ENCODE measurements at regions not wholly inside any gene's neighbourhood (a gene's known extent, or its start where the extent isn't known, plus 50 kb on each side); places are given as distances from the start of the nearest gene placed in this dataset.
"Not testable (repeated sequence)": the region's sequence is repeated elsewhere in the genome, so short reads cannot be mapped to it uniquely, and the experiment has no call there.

GRCh38 chr11:41519696-41520095 lies 60.2 kb upstream of the LRRC4C start:
- no peak for DNase-seq

DNA sequence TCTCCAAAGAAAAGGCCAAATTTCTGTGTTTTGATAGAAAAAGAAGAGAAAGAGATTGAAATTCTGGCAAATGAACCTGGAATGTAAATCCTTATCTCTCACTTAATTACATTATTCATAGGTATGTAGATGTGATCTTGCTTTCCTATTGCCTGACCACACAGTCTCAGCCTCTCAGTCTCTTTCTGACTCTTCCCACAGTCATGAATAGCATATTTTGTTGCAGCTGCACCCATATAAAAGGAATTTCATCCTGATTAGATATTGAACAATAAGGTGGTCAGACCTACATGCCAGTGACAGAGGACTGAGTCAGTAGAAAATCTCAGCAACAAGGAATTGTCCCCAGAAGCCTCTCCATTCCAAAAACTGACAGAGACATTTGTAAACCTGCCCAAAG lies 62.9 kb upstream of the LRRC4C start:
- DNase-seq = no peak

GRCh38 chr11:41522899-41523672 lies 63.6 kb upstream of the LRRC4C start:
- DNase-seq = no peak

DNA sequence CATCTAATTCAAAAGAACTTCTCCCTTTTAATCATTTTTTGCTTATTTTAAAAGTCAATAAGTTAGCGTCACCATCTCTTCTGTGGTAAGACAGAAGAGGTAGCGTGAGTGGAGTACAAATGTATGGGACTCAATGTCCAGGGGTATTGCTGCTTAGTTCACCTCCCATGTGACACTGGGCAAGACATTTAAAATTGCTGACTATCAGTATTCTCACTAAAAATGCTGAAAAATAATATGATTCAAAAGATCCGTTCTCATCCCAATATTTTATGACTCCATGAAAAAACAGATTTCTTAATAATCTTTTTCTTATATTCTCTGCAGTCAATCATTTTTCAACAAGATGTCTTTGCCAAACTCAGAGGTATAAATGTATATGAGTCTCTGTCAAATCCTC lies 68.1 kb upstream of the LRRC4C start:
- no peak for DNase-seq

GRCh38 chr11:41532413-41532812 lies 73.0 kb upstream of the LRRC4C start:
- DNase-seq = no peak

DNA sequence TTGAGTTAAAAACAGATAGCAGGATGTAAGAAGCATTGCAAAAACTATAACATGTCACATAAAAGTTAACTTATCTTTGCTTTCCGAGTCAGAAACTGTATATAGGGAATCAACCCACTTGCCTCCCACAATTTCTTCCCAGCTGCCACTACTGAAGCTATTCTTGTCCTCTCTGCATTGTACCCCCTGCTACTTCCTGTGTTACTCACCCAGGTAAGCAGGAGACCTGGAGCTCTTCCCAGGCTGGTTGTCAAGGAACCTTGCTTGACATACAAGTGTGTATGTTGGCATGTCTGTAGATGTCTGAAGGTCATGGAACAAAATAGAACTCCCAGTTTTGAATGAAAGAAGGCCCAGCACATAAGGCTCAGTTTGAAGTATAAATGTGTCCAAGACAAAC lies 74.3 kb upstream of the LRRC4C start:
- no peak for DNase-seq

DNA sequence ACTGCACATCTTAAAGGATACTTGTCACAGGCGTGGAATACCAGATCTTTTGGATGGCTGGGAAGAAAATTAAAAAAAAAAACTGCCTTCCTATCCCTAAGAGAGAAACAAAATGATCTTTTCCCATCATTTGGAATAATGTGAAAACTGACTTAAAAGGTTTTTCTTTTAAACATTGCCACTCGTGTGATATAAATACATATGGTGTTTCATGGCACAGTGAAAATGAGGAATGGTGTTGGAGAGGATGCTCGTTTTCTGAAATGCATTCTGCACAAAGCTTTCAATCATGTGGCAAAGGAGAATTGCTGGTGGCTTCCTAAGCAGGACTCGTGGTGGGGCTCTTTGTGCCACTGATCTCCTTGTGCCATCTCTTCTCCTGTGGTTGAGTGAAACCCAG lies 74.9 kb upstream of the LRRC4C start:
- DNase-seq = no peak

DNA sequence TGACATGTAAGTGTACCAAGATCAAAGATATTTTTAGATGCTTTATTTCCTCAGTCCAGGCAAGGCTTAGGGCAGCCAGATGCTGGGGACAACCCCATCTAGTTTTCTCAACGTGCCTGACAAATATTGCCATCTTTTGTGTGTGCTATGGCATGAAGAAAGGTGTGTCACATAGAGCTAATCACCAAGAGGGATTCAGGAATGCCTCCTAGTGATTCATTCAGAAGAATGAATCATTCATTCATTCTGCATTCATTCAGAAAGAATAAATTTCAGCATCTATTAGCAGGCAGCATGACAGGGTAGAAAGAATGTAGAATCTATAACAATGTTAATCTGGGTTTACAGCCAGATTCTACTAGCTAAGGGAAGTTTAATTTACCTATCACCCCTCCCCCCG lies 75.4 kb upstream of the LRRC4C start:
- DNase-seq = no peak

DNA sequence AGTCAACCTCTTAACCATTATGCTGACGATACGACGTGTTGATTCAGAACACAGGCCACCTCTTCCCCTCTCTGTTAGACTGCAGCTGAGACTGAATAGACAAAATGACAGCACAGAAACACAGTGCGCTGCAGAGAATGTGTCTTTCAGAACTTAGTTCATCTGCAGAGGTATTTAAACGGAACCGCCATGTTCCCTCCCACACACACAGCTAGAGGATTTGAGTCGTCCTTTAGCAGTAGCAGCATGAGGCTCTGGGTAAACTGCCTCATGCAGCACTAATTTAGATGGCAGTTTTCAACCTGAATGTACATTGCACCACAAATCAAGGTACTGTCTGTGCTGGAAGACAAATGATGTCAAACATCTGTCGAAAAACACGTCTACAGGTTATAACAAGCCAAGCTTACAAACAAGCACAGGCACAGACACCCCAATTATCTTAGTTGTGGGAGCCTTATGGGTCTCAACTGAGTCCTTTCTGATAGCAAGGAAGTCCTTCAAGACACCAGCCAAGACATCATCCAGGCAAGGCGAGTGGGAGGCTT lies 76.6 kb upstream of the LRRC4C start:
- DNase-seq = no peak

GRCh38 chr11:41544902-41545301 lies 85.5 kb upstream of the LRRC4C start:
- not testable (repeated sequence) for DNase-seq

- DNase-seq = no peak
These were observed 119.1 kb upstream of the LRRC4C start for GRCh38 chr11:41578421-41579051.

GRCh38 chr11:41579546-41579945 lies 120.1 kb upstream of the LRRC4C start:
- DNase-seq = no peak

GRCh38 chr11:41609511-41609910 lies 150.1 kb upstream of the LRRC4C start:
- DNase-seq = no peak

DNA sequence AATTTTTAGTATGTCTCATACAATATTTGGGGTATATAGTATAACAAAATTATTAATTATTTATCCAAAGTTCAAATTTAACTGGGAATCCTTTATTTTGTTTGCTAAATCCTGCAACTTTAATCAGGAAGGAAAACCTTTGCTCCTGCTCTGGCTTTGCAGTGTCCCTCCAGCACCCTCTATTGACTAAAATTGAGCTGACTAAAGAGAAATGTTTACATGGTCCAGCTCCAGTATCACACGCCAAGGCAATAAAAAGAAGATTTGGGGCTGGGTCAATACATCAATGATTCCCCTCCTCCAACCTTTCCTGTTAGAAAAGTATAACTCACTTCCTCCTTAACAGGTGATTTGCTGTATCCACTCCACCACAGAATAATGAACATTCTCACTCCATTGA lies 153.0 kb upstream of the LRRC4C start:
- no peak for DNase-seq

DNA sequence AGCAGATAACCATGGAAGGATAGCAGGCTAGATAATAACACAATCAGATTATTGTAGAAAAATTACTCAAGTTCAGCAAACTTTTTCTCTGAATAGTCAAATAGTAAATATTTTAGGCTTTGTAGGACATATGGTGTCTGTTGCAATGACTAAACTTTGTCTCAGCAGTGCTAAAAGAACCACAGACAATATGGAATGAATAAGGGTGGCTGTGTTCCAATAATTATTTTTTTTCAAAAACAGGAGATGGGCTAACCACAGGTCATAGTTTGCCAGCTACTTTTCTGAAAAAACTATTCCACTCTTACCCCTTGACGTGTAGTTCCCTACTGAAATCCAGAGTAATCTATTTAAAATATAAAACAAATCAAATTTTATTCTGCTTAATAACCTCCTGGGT lies 153.9 kb upstream of the LRRC4C start:
- no peak for DNase-seq

- DNase-seq = no peak
These were observed 163.4 kb upstream of the LRRC4C start for GRCh38 chr11:41622707-41623359.

DNA sequence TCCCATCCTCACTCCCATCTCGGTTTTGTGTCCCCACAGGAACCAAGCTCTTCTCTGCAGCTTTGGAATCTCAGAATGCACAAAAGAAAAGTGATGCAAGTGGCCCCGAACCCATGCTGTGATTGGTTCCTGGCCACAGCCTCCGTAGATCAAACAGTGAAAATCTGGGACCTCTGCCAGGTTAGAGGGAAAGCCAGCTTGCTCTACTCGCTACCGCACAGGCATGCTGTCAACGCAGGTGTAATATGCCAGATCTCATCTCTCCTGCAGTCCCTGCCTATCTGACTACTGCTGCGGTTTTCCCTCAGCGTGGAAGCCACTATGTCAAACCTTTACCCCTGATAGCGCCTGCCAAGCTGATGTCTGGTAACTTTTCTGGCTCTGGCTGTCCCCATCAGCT lies 200.5 kb upstream of the LRRC4C start:
- peak; percentile 67 for DNase-seq

DNA sequence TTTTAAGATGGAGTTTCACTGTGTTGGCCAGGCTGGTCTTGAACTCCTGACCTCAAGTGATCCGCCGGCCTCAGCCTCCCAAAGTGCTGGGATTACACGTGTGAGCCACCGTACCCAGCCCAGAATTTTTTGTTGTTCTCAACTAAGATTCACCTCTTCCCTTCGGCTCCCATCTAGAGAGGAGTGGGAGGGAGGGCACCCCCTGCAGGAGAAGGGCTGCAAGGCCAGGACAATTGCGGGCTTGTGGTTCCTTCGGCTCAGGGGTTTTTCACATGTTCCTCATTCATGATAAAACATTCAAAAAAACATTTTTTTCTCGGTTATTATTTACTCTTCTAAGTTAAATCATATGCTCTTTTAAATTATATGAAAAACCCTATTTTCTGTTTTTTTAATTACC lies 201.1 kb upstream of the LRRC4C start:
- no peak for DNase-seq

DNA sequence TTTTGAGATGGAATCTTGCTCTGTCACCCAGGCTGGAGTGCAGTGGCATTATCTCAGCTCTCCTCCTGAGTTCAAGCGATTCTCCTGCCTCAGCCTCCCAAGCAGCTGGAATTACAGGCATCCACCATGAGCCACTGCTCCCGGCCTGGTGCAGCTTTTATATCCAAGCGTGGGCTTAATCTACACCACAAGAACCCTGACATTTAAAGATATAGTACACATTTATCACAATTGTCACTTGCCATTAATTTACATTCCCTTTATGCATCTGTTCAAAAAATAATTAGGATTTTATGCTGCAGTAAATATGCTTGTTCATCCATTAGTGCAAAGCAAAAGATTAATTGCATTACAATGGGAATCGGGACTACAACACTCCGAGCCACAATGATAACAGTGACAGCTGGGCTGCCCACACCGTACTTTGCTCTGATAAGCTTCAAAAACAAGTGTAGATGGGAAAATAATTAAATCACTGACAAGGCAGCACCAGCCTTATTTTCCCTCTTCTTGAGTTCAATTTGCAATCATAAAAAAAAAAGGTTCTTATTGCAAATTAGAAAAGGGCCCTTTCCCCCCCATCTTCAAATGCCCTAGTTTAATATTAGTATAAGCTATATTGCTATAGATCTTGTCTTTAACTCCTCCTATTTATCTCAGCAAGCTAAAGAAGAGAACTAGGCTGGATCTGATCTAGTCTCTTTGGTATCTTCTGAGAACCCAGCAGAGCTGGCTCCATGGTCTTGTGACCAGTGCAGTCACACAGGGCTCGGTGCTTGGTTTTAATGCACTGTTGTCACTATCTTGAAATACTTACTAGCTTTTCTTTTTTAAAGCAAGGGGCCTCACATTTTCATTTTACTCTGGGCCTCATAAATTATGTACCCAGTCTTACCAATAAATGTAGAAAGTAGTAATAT lies 206.2 kb upstream of the LRRC4C start:
- DNase-seq = no peak

DNA sequence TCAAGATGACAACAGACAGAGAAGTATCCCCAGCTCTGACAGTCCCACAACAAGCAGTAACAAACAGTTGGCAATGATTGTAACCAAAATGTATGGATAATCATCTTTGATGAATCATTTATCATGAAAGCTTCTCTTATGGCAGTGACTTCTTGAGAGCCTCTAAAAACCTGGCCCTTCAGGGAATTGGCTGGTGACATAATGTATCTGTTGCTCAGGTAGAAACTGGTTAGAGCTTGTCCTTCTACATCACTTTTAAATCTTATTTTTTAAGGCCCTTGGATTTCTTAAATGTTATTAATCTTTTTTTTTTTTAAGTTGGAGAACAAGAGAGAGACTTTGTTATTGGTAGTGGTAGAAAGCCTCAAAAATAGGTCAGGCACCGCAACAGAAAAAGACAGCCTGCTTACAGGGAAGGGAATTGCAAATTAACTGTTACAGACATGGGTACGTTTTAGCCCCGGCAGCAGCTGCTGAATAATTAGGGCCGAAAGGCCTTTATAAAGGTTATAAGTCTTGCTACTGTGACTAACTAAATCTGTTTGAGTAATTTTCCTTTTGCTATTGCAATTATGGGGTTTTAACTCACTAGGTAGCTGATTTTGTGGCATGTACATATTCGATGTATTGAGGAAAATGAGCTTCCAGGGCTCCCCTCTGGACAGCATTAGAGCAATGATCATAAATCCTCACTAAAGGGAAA lies 207.7 kb upstream of the LRRC4C start:
- no peak for DNase-seq

DNA sequence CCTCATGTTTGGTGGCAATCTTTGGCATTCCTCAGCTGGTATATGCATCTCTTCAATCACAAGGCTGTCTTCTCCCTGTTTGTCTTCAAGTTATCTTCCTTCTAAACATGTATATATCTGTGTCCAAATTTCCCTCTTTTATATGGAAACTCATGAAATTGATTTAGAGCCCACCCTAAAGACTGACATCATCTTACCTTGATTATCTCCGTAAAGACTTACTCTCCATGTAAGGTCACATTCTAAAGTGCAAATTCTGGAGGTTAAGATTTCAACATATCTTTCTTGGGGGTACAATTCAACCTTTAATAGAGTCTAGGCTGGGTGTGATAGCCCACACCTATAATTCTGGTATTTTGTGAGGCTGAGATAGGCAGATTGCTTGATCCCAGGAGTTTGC lies 215.8 kb upstream of the LRRC4C start:
- no peak for DNase-seq

DNA sequence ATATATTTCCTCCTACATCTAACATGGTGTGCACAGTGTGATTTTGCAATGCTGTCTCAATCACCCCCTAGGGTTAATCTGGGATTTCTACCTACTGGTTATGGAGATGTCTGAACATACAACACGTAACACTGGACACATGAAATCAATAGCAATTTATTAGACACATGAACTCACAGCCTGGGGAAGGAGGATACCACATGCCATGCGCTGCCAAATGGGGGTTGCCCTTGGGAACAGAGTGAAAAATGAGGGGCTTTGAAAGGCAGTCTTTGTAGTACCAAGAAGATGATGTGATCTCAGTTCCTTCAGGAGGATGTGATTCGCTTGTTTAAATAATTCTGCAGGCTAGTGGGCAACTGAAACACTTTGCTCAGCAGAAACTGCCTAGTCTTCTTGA lies 253.6 kb upstream of the LRRC4C start:
- DNase-seq = no peak
